Fibroblast of lung (primary cell): ENCODE measurements at regions not wholly inside any gene's neighbourhood (a gene's known extent, or its start where the extent isn't known, plus 50 kb on each side); places are given as distances from the start of the nearest gene placed in this dataset.

Source experiments
- DNase-seq, 2 donors: peaks; one replicate each; pipeline versions ENCODE4 v3.0.0 to v3.0.0-alpha.2; 2010; ENCODE audit warnings: low read depth in 2 of 2
- H2AFZ ChIP-seq: 2 replicates; pipeline ENCODE4 v1.5.1; 2012; ENCODE audit warnings: low read length, control low read depth, inconsistent platforms
- H3K27ac ChIP-seq: 2 replicates; pipeline ENCODE4 v1.5.1; 2011; ENCODE audit warnings: low read length, control low read depth; ENCODE audit not compliant: insufficient read depth
- H3K27me3 ChIP-seq: 2 replicates; pipeline ENCODE4 v1.5.1; 2011; ENCODE audit warnings: mild to moderate bottlenecking, low read length; ENCODE audit not compliant: control insufficient read depth, insufficient read depth
- H3K36me3 ChIP-seq: 2 replicates; pipeline ENCODE4 v1.5.1; 2011; ENCODE audit warnings: low read length; ENCODE audit not compliant: control insufficient read depth, insufficient read depth
- H3K4me1 ChIP-seq: 2 replicates; pipeline ENCODE4 v1.5.1; 2011; ENCODE audit warnings: low read length; ENCODE audit not compliant: control insufficient read depth, insufficient read depth; ENCODE audit errors: extremely low read depth
- H3K4me2 ChIP-seq: 2 replicates; pipeline ENCODE4 v1.5.1; 2011; ENCODE audit warnings: low read length, control low read depth; ENCODE audit not compliant: insufficient read depth; ENCODE audit errors: extremely low read depth
- H3K4me3 ChIP-seq, 4 experiments: fragments of 200-600 bp in 1 of 4; sonication (generic) in 1 of 4; replicated peaks in 1 of 4; 2 replicates each; pipeline ENCODE4 v1.5.1; 2011 to 2016; ENCODE audit warnings: low read length in 4 of 4, low read depth in 3 of 4, mild to moderate bottlenecking in 3 of 4, control low read depth in 2 of 4, inconsistent platforms in 1 of 4, mixed read lengths in 1 of 4; ENCODE audit not compliant: insufficient read depth in 1 of 4; ENCODE audit errors: control extremely low read depth in 1 of 4
- H3K79me2 ChIP-seq: 2 replicates; pipeline ENCODE4 v1.5.1; 2012; ENCODE audit warnings: mild to moderate bottlenecking, low read length, inconsistent platforms; ENCODE audit not compliant: control insufficient read depth, insufficient read depth
- H3K9ac ChIP-seq: 2 replicates; pipeline ENCODE4 v1.5.1; 2011; ENCODE audit warnings: mild to moderate bottlenecking, low read length, control low read depth; ENCODE audit not compliant: insufficient read depth
- H3K9me3 ChIP-seq: 2 replicates; pipeline ENCODE4 v1.5.1; 2012; ENCODE audit warnings: low read depth, low read length; ENCODE audit not compliant: control insufficient read depth, insufficient read depth
- H4K20me1 ChIP-seq: 2 replicates; pipeline ENCODE4 v1.5.1; 2011; ENCODE audit warnings: low read length; ENCODE audit not compliant: control insufficient read depth, insufficient read depth; ENCODE audit errors: extremely low read depth
- CTCF ChIP-seq, 2 donors: IDR thresholded peaks in 1 of 2; conservative IDR thresholded peaks in 1 of 2; 1 replicate in 1 of 2; 2 replicates in 1 of 2; pipeline ENCODE4 v1.5.1; 2011 to 2012; ENCODE audit warnings: low read length in 2 of 2, control low read depth in 1 of 2, inconsistent platforms in 1 of 2, low read depth in 1 of 2, mild to moderate bottlenecking in 1 of 2
- EZH2 ChIP-seq: IDR thresholded peaks from 2 replicates; pipeline ENCODE4 v1.5.1; 2012; ENCODE audit warnings: low read length, control low read depth, mild to moderate bottlenecking; ENCODE audit errors: missing control alignments

DNA sequence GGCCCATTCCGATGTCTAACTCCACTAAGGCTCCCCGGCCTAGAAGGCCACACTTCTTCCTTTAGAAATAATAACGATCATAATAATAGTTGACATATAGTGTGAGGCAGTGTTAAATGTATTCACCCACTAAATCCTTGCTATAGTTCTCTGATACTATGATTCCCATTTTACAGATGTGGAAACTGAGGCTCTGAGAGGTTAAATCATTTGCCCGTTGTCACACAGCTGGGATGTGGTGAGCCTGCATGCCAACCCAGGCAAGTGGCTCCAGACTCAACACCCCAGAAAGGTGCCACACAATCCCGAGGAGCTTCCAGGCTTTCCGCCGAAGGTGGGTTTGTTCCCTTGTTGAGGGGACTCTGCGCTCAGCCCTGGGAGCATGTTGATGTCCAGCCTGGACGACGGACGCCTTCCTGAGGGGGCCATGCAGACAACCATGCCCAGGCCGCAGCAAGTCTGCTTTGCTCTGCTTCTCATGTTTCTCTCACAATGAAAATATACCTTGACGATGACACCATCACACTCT lies 104.6 kb upstream of the CDYL start:
- Histone ChIP-seq H3K27me3 (no peaks in the 10 kb centered on the region), H3K4me1 (no peaks in the 10 kb centered on the region), H3K27ac (no peak overlapping the region), H3K4me3 (no peak overlapping the region), H3K4me2 (no peak overlapping the region), H3K9me3 (no peaks in the 10 kb centered on the region), H3K9ac (no peak overlapping the region), H4K20me1 (no peaks in the 10 kb centered on the region), H3K79me2 (no peaks in the 10 kb centered on the region), H2AFZ (no peak overlapping the region), H3K36me3 (no peaks in the 10 kb centered on the region)
- TF ChIP-seq CTCF (conservative IDR thresholded peaks at IDR 0.05 in 1 of 2, IDR thresholded peaks at IDR 0.05 in 1 of 2; ENCODE audit: low read depth in 1 of 2, low read length in 2 of 2) (no peak), EZH2 (no peak)
- DNase-seq = no peak

GRCh38 chr6:4670824-4671409 lies 105.3 kb upstream of the CDYL start:
- Histone ChIP-seq H3K4me1 (no peaks in the 10 kb centered on the region), H4K20me1 (no peaks in the 10 kb centered on the region), H3K79me2 (no peaks in the 10 kb centered on the region), H3K27ac (no peak overlapping the region), H3K9me3 (no peaks in the 10 kb centered on the region), H3K4me2 (no peak overlapping the region), H3K9ac (no peak overlapping the region), H2AFZ (no peak overlapping the region), H3K4me3 (no peak overlapping the region), H3K36me3 (no peaks in the 10 kb centered on the region), H3K27me3 (no peaks in the 10 kb centered on the region)
- no peak for TF ChIP-seq CTCF (conservative IDR thresholded peaks at IDR 0.05 in 1 of 2, IDR thresholded peaks at IDR 0.05 in 1 of 2; ENCODE audit: low read depth in 1 of 2, low read length in 2 of 2)
- no peak for TF ChIP-seq EZH2
- DNase-seq = no peak

DNA sequence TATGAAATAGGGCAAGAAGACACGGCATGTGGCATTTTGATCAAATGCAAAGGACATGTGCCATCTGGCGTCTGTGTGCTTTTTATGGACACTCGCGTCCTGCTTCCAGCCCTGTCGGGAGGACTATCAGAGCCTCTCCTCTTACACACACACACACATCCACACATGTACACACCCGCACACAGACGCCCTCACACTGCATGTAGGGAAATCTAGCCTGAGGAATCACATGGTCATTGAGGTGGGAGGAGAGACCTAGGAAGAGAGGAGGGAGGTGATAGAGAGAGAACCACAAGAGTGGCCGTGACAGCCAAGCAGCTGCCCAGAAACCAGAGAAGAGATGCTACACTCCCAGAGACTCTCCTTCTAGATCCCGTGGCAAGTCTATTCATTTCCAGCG lies 105.9 kb upstream of the CDYL start:
- Histone ChIP-seq H3K27me3 (no peaks in the 10 kb centered on the region), H3K9me3 (no peaks in the 10 kb centered on the region), H3K27ac (no peak overlapping the region), H3K4me1 (no peaks in the 10 kb centered on the region), H3K36me3 (no peaks in the 10 kb centered on the region), H4K20me1 (no peaks in the 10 kb centered on the region), H3K9ac (no peak overlapping the region), H3K79me2 (no peaks in the 10 kb centered on the region), H3K4me2 (no peak overlapping the region), H2AFZ (no peak overlapping the region), H3K4me3 (no peak overlapping the region)
- no peak for DNase-seq
- no peak for TF ChIP-seq CTCF (conservative IDR thresholded peaks at IDR 0.05 in 1 of 2, IDR thresholded peaks at IDR 0.05 in 1 of 2; ENCODE audit: low read depth in 1 of 2, low read length in 2 of 2)
- no peak for TF ChIP-seq EZH2
